Spleen (tissue), 11 donors: ENCODE measurements at regions not wholly inside any gene's neighbourhood (a gene's known extent, or its start where the extent isn't known, plus 50 kb on each side); places are given as distances from the start of the nearest gene placed in this dataset.

ENCODE experiments used
- DNase-seq: peaks from one replicate; pipeline ENCODE4 v3.0.0-alpha.2; 2020
- H3K27ac ChIP-seq, 8 donors: fragments of 200-600 bp; sonication (generic) in 7 of 8; 1 replicate in 4 of 8; 2 replicates in 4 of 8; pipeline versions ENCODE4 v1.5.0 to v1.8.0; 2016 to 2021; ENCODE audit warnings: inconsistent platforms in 4 of 8, mild to moderate bottlenecking in 4 of 8, moderate library complexity in 1 of 8
- H3K27me3 ChIP-seq, 7 donors: fragments of 200-600 bp; sonication (generic) in 6 of 7; replicated peaks in 1 of 7; 1 replicate in 4 of 7; 2 replicates in 3 of 7; pipeline versions ENCODE4 v1.5.0 to v1.8.0; 2016 to 2021; ENCODE audit warnings: inconsistent platforms in 3 of 7, mild to moderate bottlenecking in 1 of 7
- H3K36me3 ChIP-seq, 6 donors: fragments of 200-600 bp; sonication (generic) in 5 of 6; 1 replicate in 4 of 6; 2 replicates in 2 of 6; pipeline versions ENCODE4 v1.5.0 to v1.8.0; 2016 to 2021; ENCODE audit warnings: inconsistent platforms in 2 of 6
- H3K4me1 ChIP-seq, 6 donors: fragments of 200-600 bp; sonication (generic) in 5 of 6; 1 replicate in 3 of 6; 2 replicates in 3 of 6; pipeline versions ENCODE4 v1.5.0 to v1.8.0; 2016 to 2021; ENCODE audit warnings: inconsistent platforms in 3 of 6
- H3K4me3 ChIP-seq, 8 donors: fragments of 200-600 bp; sonication (generic) in 7 of 8; 1 replicate in 4 of 8; 2 replicates in 4 of 8; pipeline versions ENCODE4 v1.5.0 to v1.8.0; 2016 to 2021; ENCODE audit warnings: inconsistent platforms in 4 of 8, mild to moderate bottlenecking in 4 of 8, moderate library complexity in 2 of 8
- H3K9me3 ChIP-seq, 8 donors: fragments of 200-600 bp; sonication (generic) in 7 of 8; 1 replicate in 4 of 8; 2 replicates in 4 of 8; pipeline versions ENCODE4 v1.5.0 to v1.8.0; 2016 to 2021; ENCODE audit warnings: inconsistent platforms in 4 of 8
- POLR2A ChIP-seq, 3 donors: fragments of 450-650 bp; IDR thresholded peaks; one replicate each; pipeline ENCODE4 v1.5.1; 2017; ENCODE audit warnings: antibody characterized with exemption in 3 of 3, mild to moderate bottlenecking in 1 of 3
- POLR2AphosphoS5 ChIP-seq, 3 donors: sonication (generic); formaldehyde crosslinking; IDR thresholded peaks; one replicate each; pipeline ENCODE4 v1.5.1; 2017; ENCODE audit warnings: antibody characterized with exemption in 3 of 3
- whole genome bisulfite sequencing, 5 donors: extraction: QIAGEN DNeasy Blood & Tissue Kit in 3 of 5; methylation state at CpG; one replicate each; pipeline versions ENCODE4 v1.1.5 to v1.1.7; 2013 to 2018; 5-methylcytosine and 5-hydroxymethylcytosine counted together
- intact Hi-C: fragments of 100-400 bp; cut with DNase I; formaldehyde crosslinking; loops from one replicate; pipeline ENCODE4 v1.15.0; 2023; ENCODE audit warnings: low total_unique reads
- TF ChIP-seq, protein P1 (sequence below), 11 experiments: fragments of 200-600 bp in 7 of 11; fragments of 450-650 bp in 4 of 11; sonication (generic) in 4 of 11; IDR thresholded peaks in 8 of 11; conservative IDR thresholded peaks in 3 of 11; 1 replicate in 7 of 11; 2 replicates in 4 of 11; pipeline versions ENCODE4 v1.4.0 to v1.8.0; 2016 to 2021; ENCODE audit warnings: antibody characterized with exemption in 11 of 11, inconsistent platforms in 4 of 11, mild to moderate bottlenecking in 1 of 11
- donor health status: healthy with polysubstance abuse.
- donor health status: DM: no; HTN: no; CAD: no; lungs with moderate emphysema.
- donor health status: DM: no; HTN: no; CAD: no.
- donor health status: Bipolar disorder and iron deficiency.
- donor health status: healthy.
- donor health status: DM: no; HTN: no; CAD: no.
- donor health status: DM: yes; HTN: yes; CAD: no.

- Histone ChIP-seq H3K4me1 (no peaks in the 10 kb centered on the region), H3K9me3 (peaks cover 0 to 10% (median 0%) of the 10 kb centered on the region in 8 donors), H3K4me3 (no peak overlapping the region), H3K36me3 (no peaks in the 10 kb centered on the region), H3K27me3 (peaks cover 0 to 26% (median 0%) of the 10 kb centered on the region in 7 donors), H3K27ac (no peak overlapping the region)
- WGBS, 5 donors = 90 to 96% (median 92%) methylated on average over 14 of the region's 14 CpGs
- no peak for DNase-seq
- TF ChIP-seq POLR2AphosphoS5 (IDR thresholded peaks at IDR 0.05) (no peak), POLR2A (IDR thresholded peaks at IDR 0.05) (no peak)
- TF ChIP-seq, protein P1, sequence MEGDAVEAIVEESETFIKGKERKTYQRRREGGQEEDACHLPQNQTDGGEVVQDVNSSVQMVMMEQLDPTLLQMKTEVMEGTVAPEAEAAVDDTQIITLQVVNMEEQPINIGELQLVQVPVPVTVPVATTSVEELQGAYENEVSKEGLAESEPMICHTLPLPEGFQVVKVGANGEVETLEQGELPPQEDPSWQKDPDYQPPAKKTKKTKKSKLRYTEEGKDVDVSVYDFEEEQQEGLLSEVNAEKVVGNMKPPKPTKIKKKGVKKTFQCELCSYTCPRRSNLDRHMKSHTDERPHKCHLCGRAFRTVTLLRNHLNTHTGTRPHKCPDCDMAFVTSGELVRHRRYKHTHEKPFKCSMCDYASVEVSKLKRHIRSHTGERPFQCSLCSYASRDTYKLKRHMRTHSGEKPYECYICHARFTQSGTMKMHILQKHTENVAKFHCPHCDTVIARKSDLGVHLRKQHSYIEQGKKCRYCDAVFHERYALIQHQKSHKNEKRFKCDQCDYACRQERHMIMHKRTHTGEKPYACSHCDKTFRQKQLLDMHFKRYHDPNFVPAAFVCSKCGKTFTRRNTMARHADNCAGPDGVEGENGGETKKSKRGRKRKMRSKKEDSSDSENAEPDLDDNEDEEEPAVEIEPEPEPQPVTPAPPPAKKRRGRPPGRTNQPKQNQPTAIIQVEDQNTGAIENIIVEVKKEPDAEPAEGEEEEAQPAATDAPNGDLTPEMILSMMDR (IDR thresholded peaks at IDR 0.05 in 8 of 11, conservative IDR thresholded peaks at IDR 0.05 in 3 of 11) = no peak
- intact Hi-C loops = no loop called here
Observed at GRCh38 chr21:41630249-41630648, 122.3 kb upstream of the TMPRSS2 start.

DNA sequence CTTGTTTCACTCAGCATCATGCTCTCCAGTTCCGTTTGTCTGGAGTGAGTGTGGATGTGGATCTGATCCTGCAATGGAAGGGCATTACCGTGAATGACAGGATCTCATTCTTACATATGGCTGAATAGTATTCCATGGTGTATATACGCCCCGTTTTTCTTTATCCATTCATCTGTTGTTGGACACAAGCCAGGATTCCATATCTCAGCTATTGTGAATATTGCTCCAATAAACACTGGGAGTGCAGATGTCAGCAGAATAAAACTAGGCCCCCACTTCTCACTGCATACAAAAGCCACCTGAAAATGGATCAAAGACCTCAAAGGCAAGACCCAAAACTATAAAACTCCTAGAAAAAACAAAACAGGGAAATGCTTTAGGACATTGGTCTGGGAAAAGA lies 120.3 kb upstream of the TMPRSS2 start:
- intact Hi-C loops = no loop called here
- H3K27me3 ChIP-seq = peaks cover 0 to 40% (median 0%) of the 10 kb centered on the region in 7 donors
- no peak overlapping the region for H3K4me3 ChIP-seq
- no peak for DNase-seq
- no peaks in the 10 kb centered on the region for H3K36me3 ChIP-seq
- H3K4me1 ChIP-seq = no peaks in the 10 kb centered on the region
- TF ChIP-seq POLR2A (IDR thresholded peaks at IDR 0.05) = no peak
- TF ChIP-seq, protein P1 (IDR thresholded peaks at IDR 0.05 in 8 of 11, conservative IDR thresholded peaks at IDR 0.05 in 3 of 11) = no peak
- TF ChIP-seq POLR2AphosphoS5 (IDR thresholded peaks at IDR 0.05) = no peak
- WGBS, 5 donors = 79 to 84% (median 83%) methylated on average over 4 of the region's 4 CpGs
- peaks cover 0 to 16% (median 0%) of the 10 kb centered on the region in 8 donors for H3K9me3 ChIP-seq
- no peak overlapping the region for H3K27ac ChIP-seq

- DNase-seq = no peak
- intact Hi-C loops = no loop called here
- Histone ChIP-seq H3K9me3 (peaks cover 0 to 16% (median 0%) of the 10 kb centered on the region in 8 donors), H3K27ac (no peak overlapping the region), H3K4me1 (no peaks in the 10 kb centered on the region), H3K27me3 (peaks cover 0 to 47% (median 0%) of the 10 kb centered on the region in 7 donors), H3K4me3 (no peak overlapping the region), H3K36me3 (no peaks in the 10 kb centered on the region)
- TF ChIP-seq, protein P1 (IDR thresholded peaks at IDR 0.05 in 8 of 11, conservative IDR thresholded peaks at IDR 0.05 in 3 of 11) = no peak
- TF ChIP-seq POLR2AphosphoS5 (IDR thresholded peaks at IDR 0.05) (no peak), POLR2A (IDR thresholded peaks at IDR 0.05) (no peak)
- WGBS, 5 donors = 85 to 94% (median 91%) methylated on average over 2 of the region's 2 CpGs
Observed at GRCh38 chr21:41627428-41627827, 119.5 kb upstream of the TMPRSS2 start.

DNA sequence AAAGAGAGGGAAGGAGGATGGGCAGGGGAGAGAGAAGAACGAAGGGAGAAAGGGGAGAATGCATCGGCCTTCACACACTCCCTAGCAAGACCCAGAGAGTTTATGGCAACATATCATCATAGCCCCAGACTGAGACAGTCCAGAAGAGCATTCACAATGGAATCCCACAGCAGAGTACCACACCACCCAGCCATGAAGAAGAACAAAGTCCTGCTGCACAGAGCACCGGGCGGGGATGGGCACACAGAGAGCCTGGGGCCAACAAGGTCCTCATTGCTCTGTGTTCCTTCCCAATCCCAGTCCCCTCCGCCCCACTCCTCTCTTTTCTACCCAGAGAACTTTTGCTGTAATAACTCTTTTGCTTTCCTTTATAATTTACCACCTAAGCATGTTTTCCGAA lies 118.1 kb upstream of the TMPRSS2 start:
- intact Hi-C loops = no loop called here
- peaks cover 0 to 16% (median 0%) of the 10 kb centered on the region in 8 donors for H3K9me3 ChIP-seq

More for the DNA sequence above, 118.1 kb upstream of the TMPRSS2 start:
- WGBS, 5 donors = 65 to 89% (median 83%) methylated on average over 6 of the region's 6 CpGs
- peaks cover 0 to 61% (median 0%) of the 10 kb centered on the region in 7 donors for H3K27me3 ChIP-seq
- no peaks in the 10 kb centered on the region for H3K36me3 ChIP-seq
- no peak for DNase-seq
- no peak overlapping the region for H3K27ac ChIP-seq
- H3K4me1 ChIP-seq = no peaks in the 10 kb centered on the region
- no peak for TF ChIP-seq POLR2AphosphoS5 (IDR thresholded peaks at IDR 0.05)
- TF ChIP-seq, protein P1 (IDR thresholded peaks at IDR 0.05 in 8 of 11, conservative IDR thresholded peaks at IDR 0.05 in 3 of 11) = no peak
- TF ChIP-seq POLR2A (IDR thresholded peaks at IDR 0.05) = no peak
- H3K4me3 ChIP-seq = no peak overlapping the region
